ENCODE measurements at regions not wholly inside any gene's neighbourhood (a gene's known extent, or its start where the extent isn't known, plus 50 kb on each side); places are given as distances from the start of the nearest gene placed in this dataset.

DNA sequence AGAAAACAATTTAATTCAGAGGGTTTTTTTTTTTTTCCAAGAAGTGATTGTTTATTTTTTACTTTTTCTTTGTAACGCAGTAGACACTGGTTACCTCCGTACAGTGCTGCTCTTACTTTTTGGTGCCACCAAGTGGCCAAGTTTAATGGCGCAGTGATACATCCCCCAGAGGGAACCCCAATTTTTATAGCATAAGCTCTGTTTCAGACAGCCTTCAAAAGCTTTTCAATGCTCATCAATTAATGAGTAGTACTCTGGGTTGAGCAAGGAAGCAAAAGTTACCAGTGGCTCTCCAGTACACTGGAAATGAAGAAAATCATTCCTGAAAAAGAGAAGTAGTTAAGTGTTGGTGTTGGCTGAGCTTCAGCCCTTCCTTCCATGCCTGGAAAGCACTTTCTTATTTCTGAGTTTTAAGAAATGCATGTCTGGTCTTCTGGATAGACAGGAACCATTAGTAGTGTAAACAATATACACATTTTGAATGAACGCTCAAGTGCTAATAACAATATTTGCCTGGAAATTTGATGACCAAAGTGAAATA, 129.1 kb upstream of the SMLR1 start:
- TF ChIP-seq, protein P1, sequence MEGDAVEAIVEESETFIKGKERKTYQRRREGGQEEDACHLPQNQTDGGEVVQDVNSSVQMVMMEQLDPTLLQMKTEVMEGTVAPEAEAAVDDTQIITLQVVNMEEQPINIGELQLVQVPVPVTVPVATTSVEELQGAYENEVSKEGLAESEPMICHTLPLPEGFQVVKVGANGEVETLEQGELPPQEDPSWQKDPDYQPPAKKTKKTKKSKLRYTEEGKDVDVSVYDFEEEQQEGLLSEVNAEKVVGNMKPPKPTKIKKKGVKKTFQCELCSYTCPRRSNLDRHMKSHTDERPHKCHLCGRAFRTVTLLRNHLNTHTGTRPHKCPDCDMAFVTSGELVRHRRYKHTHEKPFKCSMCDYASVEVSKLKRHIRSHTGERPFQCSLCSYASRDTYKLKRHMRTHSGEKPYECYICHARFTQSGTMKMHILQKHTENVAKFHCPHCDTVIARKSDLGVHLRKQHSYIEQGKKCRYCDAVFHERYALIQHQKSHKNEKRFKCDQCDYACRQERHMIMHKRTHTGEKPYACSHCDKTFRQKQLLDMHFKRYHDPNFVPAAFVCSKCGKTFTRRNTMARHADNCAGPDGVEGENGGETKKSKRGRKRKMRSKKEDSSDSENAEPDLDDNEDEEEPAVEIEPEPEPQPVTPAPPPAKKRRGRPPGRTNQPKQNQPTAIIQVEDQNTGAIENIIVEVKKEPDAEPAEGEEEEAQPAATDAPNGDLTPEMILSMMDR (conservative IDR thresholded peaks at IDR 0.05; ENCODE audit: low read depth, low read length): peak; percentile 89
- TF ChIP-seq EZH2phosphoT487 (IDR thresholded peaks at IDR 0.05; ENCODE audit: borderline replicate concordance, low read length) (no peak), EZH2 (IDR thresholded peaks at IDR 0.05; ENCODE audit: low read length, unreplicated experiment) (no peak)
- intact Hi-C loops (cut with micrococcal nuclease): loop anchor here (1.0 to 5.0 kb wide), 3 partner anchors 331 to 404 kb away; partner anchors contain the start of gene TMEM200A
- DNase-seq: peak; percentile 62
- H3K27me3 ChIP-seq (ENCODE audit: low read length): no peaks in the 10 kb centered on the region
- no peak overlapping the region for H3K4me3 ChIP-seq (ENCODE audit: low read length)
- H3F3A ChIP-seq (ENCODE audit: low read length, unreplicated experiment): no peaks in the 10 kb centered on the region
- no peak overlapping the region for H2AFZ ChIP-seq (ENCODE audit: low read length)
- ChIA-PET POLR2A (ENCODE audit: unreplicated experiment) (no interaction called here), CTCF (interaction anchor here (0.6 to 1.3 kb wide), 6 partner anchors 369 to 458 kb away, joined by 3 to 7 read pairs (median 4); no protein-coding TSS in a partner anchor)
- no TSS peak for BruUV-seq (replicated peaks)
- no peaks in the 10 kb centered on the region for H3K9me2 ChIP-seq (replicated peaks; ENCODE audit: low read length)
- no peaks in the 10 kb centered on the region for H3K79me2 ChIP-seq (ENCODE audit: low read length)
- H3K4me2 ChIP-seq (ENCODE audit: low read length): no peak overlapping the region
- no peaks in the 10 kb centered on the region for H4K20me1 ChIP-seq (ENCODE audit: low read length)
- ATAC-seq: peak; percentile 81
- H3K27ac ChIP-seq (ENCODE audit: low read length): no peak overlapping the region
- H3K9ac ChIP-seq (ENCODE audit: low read length): no peak overlapping the region
- no peaks in the 10 kb centered on the region for H3K9me3 ChIP-seq (ENCODE audit: low read length)
- no peaks in the 10 kb centered on the region for H3K36me3 ChIP-seq (ENCODE audit: low read depth, low read length)
- H3K4me1 ChIP-seq (ENCODE audit: insufficient read depth, low read length): peaks cover 4% of the 10 kb centered on the region; the same call in 1 of the 2 replicates

DNA sequence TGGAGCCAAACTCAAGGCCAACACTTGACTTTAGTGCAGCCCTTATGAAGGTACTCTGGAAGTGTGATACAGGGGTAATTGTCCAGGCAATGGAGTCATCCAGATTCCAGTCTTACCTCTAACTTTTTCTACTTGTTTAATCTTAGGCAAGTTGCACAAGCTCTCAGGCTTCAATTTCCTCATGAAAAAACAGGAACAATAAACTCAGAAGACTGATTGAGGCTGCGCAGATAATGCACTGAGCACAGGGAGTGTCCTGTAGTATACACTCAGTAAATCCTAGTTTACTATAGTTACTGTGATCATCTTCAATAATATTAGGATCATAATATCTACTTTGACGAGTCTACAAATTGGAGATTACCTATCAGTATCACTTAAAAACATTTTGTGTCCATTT, 127.5 kb upstream of the SMLR1 start:
- Histone ChIP-seq H4K20me1 (ENCODE audit: low read length) (no peaks in the 10 kb centered on the region), H3K4me3 (ENCODE audit: low read length) (no peak overlapping the region), H3K27me3 (ENCODE audit: low read length) (no peaks in the 10 kb centered on the region), H3K9ac (ENCODE audit: low read length) (no peak overlapping the region), H3K27ac (ENCODE audit: low read length) (no peak overlapping the region), H3K9me2 (replicated peaks; ENCODE audit: low read length) (no peaks in the 10 kb centered on the region), H3K4me2 (ENCODE audit: low read length) (no peak overlapping the region), H3K79me2 (ENCODE audit: low read length) (no peaks in the 10 kb centered on the region), H2AFZ (ENCODE audit: low read length) (no peak overlapping the region), H3K36me3 (ENCODE audit: low read depth, low read length) (no peaks in the 10 kb centered on the region), H3F3A (ENCODE audit: low read length, unreplicated experiment) (no peaks in the 10 kb centered on the region), H3K4me1 (ENCODE audit: insufficient read depth, low read length) (peaks cover 4% of the 10 kb centered on the region; the same call in 1 of the 2 replicates), H3K9me3 (ENCODE audit: low read length) (no peaks in the 10 kb centered on the region)
- TF ChIP-seq, protein P1 (conservative IDR thresholded peaks at IDR 0.05; ENCODE audit: low read depth, low read length): no peak
- no peak for DNase-seq
- CTCF ChIA-PET: no interaction called here
- ATAC-seq: no peak
- POLR2A ChIA-PET (ENCODE audit: unreplicated experiment): no interaction called here
- intact Hi-C loops (cut with micrococcal nuclease): loop anchor here (5.0 kb wide), 1 partner anchor 332 kb away; the partner anchor contains the start of gene TMEM200A
- BruUV-seq (replicated peaks): no TSS peak

DNA sequence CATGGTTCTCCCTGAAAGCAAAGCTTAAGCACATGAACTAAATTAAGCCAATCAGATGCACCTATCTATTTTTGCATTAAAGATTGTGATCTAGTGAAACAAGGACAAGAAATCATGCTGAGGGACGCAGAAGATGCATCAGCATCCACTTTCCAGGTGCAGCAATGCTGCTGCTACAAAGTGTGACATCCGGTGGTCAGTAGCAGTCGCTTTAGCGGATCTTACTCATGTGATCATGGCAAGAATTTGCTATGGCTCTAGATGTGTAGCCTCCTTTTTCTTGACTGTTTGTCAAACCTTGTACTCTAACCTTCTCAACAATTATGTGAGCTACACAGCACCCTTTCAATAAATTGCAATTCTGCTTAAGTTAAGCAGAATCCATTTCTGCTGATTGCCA, 126.8 kb upstream of the SMLR1 start:
- Histone ChIP-seq H2AFZ (ENCODE audit: low read length) (no peak overlapping the region), H3K4me2 (ENCODE audit: low read length) (no peak overlapping the region), H3K4me1 (ENCODE audit: insufficient read depth, low read length) (peaks cover 4% of the 10 kb centered on the region; the same call in 1 of the 2 replicates), H3K36me3 (ENCODE audit: low read depth, low read length) (no peaks in the 10 kb centered on the region), H3K9ac (ENCODE audit: low read length) (no peak overlapping the region), H3F3A (ENCODE audit: low read length, unreplicated experiment) (no peaks in the 10 kb centered on the region), H3K4me3 (ENCODE audit: low read length) (no peak overlapping the region), H3K79me2 (ENCODE audit: low read length) (no peaks in the 10 kb centered on the region), H3K27me3 (ENCODE audit: low read length) (no peaks in the 10 kb centered on the region), H3K9me2 (replicated peaks; ENCODE audit: low read length) (no peaks in the 10 kb centered on the region), H4K20me1 (ENCODE audit: low read length) (no peaks in the 10 kb centered on the region), H3K9me3 (ENCODE audit: low read length) (no peaks in the 10 kb centered on the region), H3K27ac (ENCODE audit: low read length) (no peak overlapping the region)
- intact Hi-C loops (cut with micrococcal nuclease): no loop called here
- POLR2A ChIA-PET (ENCODE audit: unreplicated experiment): no interaction called here
- no peak for DNase-seq
- BruUV-seq (replicated peaks): no TSS peak
- no peak for TF ChIP-seq EZH2 (IDR thresholded peaks at IDR 0.05; ENCODE audit: low read length, unreplicated experiment)
- TF ChIP-seq EZH2phosphoT487 (IDR thresholded peaks at IDR 0.05; ENCODE audit: borderline replicate concordance, low read length): no peak
- TF ChIP-seq, protein P1 (conservative IDR thresholded peaks at IDR 0.05; ENCODE audit: low read depth, low read length): no peak
- CTCF ChIA-PET: interaction anchor here (0.6 kb wide), 1 partner anchor 312 kb away, joined by 5 read pairs; no protein-coding TSS in a partner anchor
- no peak for ATAC-seq

Measured in PC-3 (cell line).